ENCODE measurements at regions not wholly inside any gene's neighbourhood (a gene's known extent, or its start where the extent isn't known, plus 50 kb on each side); places are given as distances from the start of the nearest gene placed in this dataset.

- 0% methylated on average over 2 of the region's 2 CpGs for WGBS (ENCODE audit: insufficient coverage, low coverage, missing lambda C conversion rate)
- Histone ChIP-seq H3K79me2 (ENCODE audit: control insufficient read depth, insufficient read depth, low read length) (no peaks in the 10 kb centered on the region), H4K20me1 (replicated peaks; ENCODE audit: control insufficient read depth, insufficient read depth, low read length) (no peaks in the 10 kb centered on the region), H2AFZ (ENCODE audit: low read depth, low read length) (no peak overlapping the region), H3K36me3 (ENCODE audit: control insufficient read depth, insufficient read depth, low read length) (no peaks in the 10 kb centered on the region), H3K4me1 (replicated peaks in 1 of 2; ENCODE audit: control insufficient read depth in 2 of 2, insufficient read depth in 2 of 2, low read length in 2 of 2) (no peaks in the 10 kb centered on the region), H3K27me3 (ENCODE audit: control insufficient read depth in 2 of 2, insufficient read depth in 2 of 2, low read length in 2 of 2) (no peaks in the 10 kb centered on the region), H3K4me3 (no peak overlapping the region), H3K9ac (ENCODE audit: insufficient read depth in 1 of 2, low read depth in 2 of 2, low read length in 2 of 2) (no peak overlapping the region), H3K27ac (ENCODE audit: extremely low read depth, low read depth, low read length) (no peak overlapping the region), H3K9me3 (replicated peaks; ENCODE audit: control insufficient read depth, insufficient read depth, low read depth, low read length) (no peaks in the 10 kb centered on the region), H3K4me2 (ENCODE audit: insufficient read depth, low read length) (no peak overlapping the region), H3K9me1 (ENCODE audit: control insufficient read depth, insufficient read depth, low read length) (no peaks in the 10 kb centered on the region)
- DNase-seq (ENCODE audit: extremely low read depth in 1 of 4, low spot score in 3 of 4) (no peak), FAIRE-seq (no peak), ATAC-seq (no peak)
- in situ Hi-C loops (cut with MboI), result no loop called here
- POLR2A ChIA-PET, result no interaction called here
- CTCF ChIA-PET (ENCODE audit: low intra/inter-chr PET ratio), result no interaction called here
- TF ChIP-seq THRA (IDR thresholded peaks at IDR 0.05) (no peak), MNT (conservative IDR thresholded peaks at IDR 0.05) (no peak), PHB (CRISPR knock-in tag; IDR thresholded peaks at IDR 0.05) (no peak), GMEB1 (CRISPR knock-in tag; IDR thresholded peaks at IDR 0.05) (no peak), ZSCAN32 (CRISPR knock-in tag; IDR thresholded peaks at IDR 0.05) (no peak), SIN3B (IDR thresholded peaks at IDR 0.05; ENCODE audit: low read depth) (no peak), IRF2 (CRISPR knock-in tag; IDR thresholded peaks at IDR 0.05) (no peak), RFX7 (CRISPR knock-in tag; IDR thresholded peaks at IDR 0.05) (no peak), SMARCC2 (IDR thresholded peaks at IDR 0.05; ENCODE audit: low read depth) (no peak), ZNF445 (CRISPR knock-in tag; IDR thresholded peaks at IDR 0.05; ENCODE audit: low read depth) (no peak)
- no TSS peak for BruUV-seq (replicated peaks)
- intact Hi-C loops (cut with micrococcal nuclease), result no loop called here
Measured at GRCh38 chr4:175407926-175408325, 404.1 kb downstream of the GPM6A start.

Data from K562 (cell line).